ENCODE measurements at regions not wholly inside any gene's neighbourhood (a gene's known extent, or its start where the extent isn't known, plus 50 kb on each side); places are given as distances from the start of the nearest gene placed in this dataset.

- H3K23ac ChIP-seq (ENCODE audit: low read depth, low read length): no peak overlapping the region
- BruUV-seq (replicated peaks): no TSS peak
Measured at GRCh38 chr12:124627956-124628355, 60.5 kb upstream of the NCOR2 start.

More at GRCh38 chr12:124627956-124628355, 60.5 kb upstream of the NCOR2 start:
- Histone ChIP-seq H2AFZ (replicated peaks; ENCODE audit: low read length, poor library complexity) (no peak overlapping the region), H4K8ac (ENCODE audit: low read depth in 2 of 2, low read length in 2 of 2) (no peak overlapping the region), H2AK9ac (replicated peaks; ENCODE audit: low read depth, low read length, poor library complexity) (no peak overlapping the region), H2AK5ac (ENCODE audit: low read depth, low read length) (no peak overlapping the region), H3K79me1 (ENCODE audit: low read depth in 1 of 2, low read length in 2 of 2) (no peaks in the 10 kb centered on the region; a peak in 1 of 4 replicates), H3K27ac (ENCODE audit: insufficient read depth, low read length) (no peak overlapping the region), H3K4me2 (ENCODE audit: low read depth, low read length) (no peak overlapping the region), H3K18ac (ENCODE audit: low read depth, low read length) (no peak overlapping the region), H3K9ac (ENCODE audit: low read depth, low read length) (no peak overlapping the region), H3K56ac (ENCODE audit: extremely low read depth, insufficient read depth, low read length) (no peak overlapping the region), H4K20me1 (ENCODE audit: insufficient read depth, low read length) (no peaks in the 10 kb centered on the region), H3K9me1 (ENCODE audit: insufficient read depth, low read length) (peaks cover 6% of the 10 kb centered on the region), H2BK15ac (ENCODE audit: low read depth, low read length) (no peak overlapping the region), H2BK5ac (ENCODE audit: low read depth, low read length, poor library complexity, severe bottlenecking) (no peak overlapping the region), H3K4me1 (ENCODE audit: control insufficient read depth, insufficient read depth, low read length) (peaks cover 16% of the 10 kb centered on the region), H4K5ac (ENCODE audit: low read depth, low read length) (no peak overlapping the region), H3K9me3 (ENCODE audit: control insufficient read depth, insufficient read depth, low read length) (0 out of 2 replicates have a peak, but pooled peaks cover 3% of the 10 kb centered on the region), H2BK20ac (ENCODE audit: low read depth, low read length) (no peak overlapping the region; the same call in 1 of the 2 replicates), H3K4ac (ENCODE audit: low read depth, low read length) (no peak overlapping the region), H2BK120ac (ENCODE audit: low read depth, low read length) (no peak overlapping the region), H3K4me3 (ENCODE audit: insufficient read depth, low read depth, low read length) (no peak overlapping the region), H3K27me3 (ENCODE audit: control insufficient read depth, insufficient read depth, low read length) (no peaks in the 10 kb centered on the region), H3K14ac (replicated peaks; ENCODE audit: low read depth, low read length) (no peak overlapping the region), H4K91ac (ENCODE audit: insufficient read depth, low read depth, low read length) (no peak overlapping the region), H3K36me3 (ENCODE audit: control insufficient read depth, insufficient read depth, low read length) (no peaks in the 10 kb centered on the region)
- dilution Hi-C loops (cut with HindIII; ENCODE audit: low sequenced_read_pairs, unreplicated experiment): no loop called here
- no CpG with 5 or more reads among the region's 3 CpGs for WGBS, 2 experiments (ENCODE audit: extremely low coverage in 2 of 2, insufficient read length in 1 of 2)
- ChIA-PET POLR2A (ENCODE audit: unreplicated experiment) (no interaction called here), CTCF (interaction anchor here (0.5 to 0.7 kb wide), 2 partner anchors 54 to 633 kb away, joined by 3 read pairs; no protein-coding TSS in a partner anchor)
- in situ Hi-C loops (cut with MboI; ENCODE audit: low sequenced_read_pairs): no loop called here
- no peak for DNase-seq
- no peak for ATAC-seq (ENCODE audit: low read depth)
- intact Hi-C loops (cut with micrococcal nuclease): no loop called here
- TF ChIP-seq ELK1 (IDR thresholded peaks at IDR 0.05; ENCODE audit: borderline replicate concordance, low read depth, low read length) (no peak), BHLHE40 (IDR thresholded peaks at IDR 0.05; ENCODE audit: low read depth, low read length) (no peak), MXI1 (IDR thresholded peaks at IDR 0.05; ENCODE audit: borderline replicate concordance, low read depth, low read length) (no peak), MAZ (IDR thresholded peaks at IDR 0.05; ENCODE audit: borderline replicate concordance, low read depth, low read length) (no peak), RCOR1 (IDR thresholded peaks at IDR 0.05; ENCODE audit: insufficient replicate concordance, low read length) (no peak)
- TF ChIP-seq, protein P1, sequence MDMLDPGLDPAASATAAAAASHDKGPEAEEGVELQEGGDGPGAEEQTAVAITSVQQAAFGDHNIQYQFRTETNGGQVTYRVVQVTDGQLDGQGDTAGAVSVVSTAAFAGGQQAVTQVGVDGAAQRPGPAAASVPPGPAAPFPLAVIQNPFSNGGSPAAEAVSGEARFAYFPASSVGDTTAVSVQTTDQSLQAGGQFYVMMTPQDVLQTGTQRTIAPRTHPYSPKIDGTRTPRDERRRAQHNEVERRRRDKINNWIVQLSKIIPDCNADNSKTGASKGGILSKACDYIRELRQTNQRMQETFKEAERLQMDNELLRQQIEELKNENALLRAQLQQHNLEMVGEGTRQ (IDR thresholded peaks at IDR 0.05; ENCODE audit: low read depth, low read length): no peak

All from IMR-90 (cell line).